G401 (cell line): ENCODE measurements at regions not wholly inside any gene's neighbourhood (a gene's known extent, or its start where the extent isn't known, plus 50 kb on each side); places are given as distances from the start of the nearest gene placed in this dataset.

Source experiments
- DNase-seq: peaks from one replicate; pipeline ENCODE4 v3.0.0-alpha.2; 2015; ENCODE audit warnings: low spot score
- in situ Hi-C: cut with HindIII; loops from 2 replicates; pipeline ENCODE4 v1.10.0; 2016; ENCODE audit warnings: low sequenced_read_pairs, mixed read lengths

- in situ Hi-C loops = no loop called here
- no peak for DNase-seq
Measured at GRCh38 chr2:117714745-117715417, 99.6 kb upstream of the DDX18 start.

- DNase-seq = no peak
- in situ Hi-C loops = no loop called here
Measured at GRCh38 chr2:117716505-117716904, 98.0 kb upstream of the DDX18 start.

- no peak for DNase-seq
- in situ Hi-C loops = no loop called here
Measured at GRCh38 chr2:117717072-117717471, 97.4 kb upstream of the DDX18 start.

- no peak for DNase-seq
- in situ Hi-C loops = no loop called here
Measured at GRCh38 chr2:117718048-117718447, 96.4 kb upstream of the DDX18 start.

GRCh38 chr2:117720765-117721164, 93.7 kb upstream of the DDX18 start:
- no peak for DNase-seq
- in situ Hi-C loops = no loop called here

GRCh38 chr2:117723483-117723882, 91.0 kb upstream of the DDX18 start:
- in situ Hi-C loops = no loop called here
- DNase-seq = no peak

GRCh38 chr2:117723888-117724434, 90.5 kb upstream of the DDX18 start:
- in situ Hi-C loops = no loop called here
- no peak for DNase-seq

GRCh38 chr2:117726747-117727146, 87.7 kb upstream of the DDX18 start:
- in situ Hi-C loops = no loop called here
- DNase-seq = no peak

- DNase-seq = no peak
- in situ Hi-C loops = no loop called here
Measured at GRCh38 chr2:117737846-117738245, 76.6 kb upstream of the DDX18 start.

- DNase-seq = no peak
- in situ Hi-C loops = no loop called here
Measured at GRCh38 chr2:117738991-117739839, 75.3 kb upstream of the DDX18 start.

GRCh38 chr2:117745537-117745936, 69.0 kb upstream of the DDX18 start:
- in situ Hi-C loops = no loop called here
- DNase-seq = no peak

GRCh38 chr2:117755768-117756167, 58.7 kb upstream of the DDX18 start:
- in situ Hi-C loops = no loop called here
- no peak for DNase-seq

- DNase-seq = no peak
- in situ Hi-C loops = no loop called here
Measured at GRCh38 chr2:117760916-117761315, 53.6 kb upstream of the DDX18 start.

GRCh38 chr2:117762454-117762853, 52.0 kb upstream of the DDX18 start:
- in situ Hi-C loops = no loop called here
- no peak for DNase-seq

- in situ Hi-C loops = no loop called here
- DNase-seq = no peak
Measured at GRCh38 chr2:117763804-117764203, 50.7 kb upstream of the DDX18 start.
